Loucy (cell line): ENCODE measurements at regions not wholly inside any gene's neighbourhood (a gene's known extent, or its start where the extent isn't known, plus 50 kb on each side); places are given as distances from the start of the nearest gene placed in this dataset.

ENCODE experiments used
- CTCF ChIP-seq: fragments of 200-600 bp; sonication (generic); conservative IDR thresholded peaks from 2 replicates; pipeline ENCODE4 v1.5.1; 2014; ENCODE audit warnings: mild to moderate bottlenecking, antibody characterized with exemption, low read length
- EZH2phosphoT487 ChIP-seq: fragments of 200-600 bp; IDR thresholded peaks from 2 replicates; pipeline ENCODE4 v1.6.1; 2018; ENCODE audit warnings: antibody characterized with exemption, mild to moderate bottlenecking, moderate library complexity, borderline replicate concordance

- TF ChIP-seq CTCF, result no peak
- TF ChIP-seq EZH2phosphoT487, result no peak
These were observed 644.1 kb upstream of the BCHE start for GRCh38 chr3:166481340-166481739.
